Skin epidermis (tissue), 12 donors: ENCODE measurements at regions not wholly inside any gene's neighbourhood (a gene's known extent, or its start where the extent isn't known, plus 50 kb on each side); places are given as distances from the start of the nearest gene placed in this dataset.
"Not testable (repeated sequence)": the region's sequence is repeated elsewhere in the genome, so short reads cannot be mapped to it uniquely, and the experiment has no call there.

Source experiments
- H3K27ac ChIP-seq, 21 experiments: fragments of 200-600 bp; sonication (generic) in 11 of 21; one replicate each; pipeline ENCODE4 v1.5.0; 2020; ENCODE audit warnings: mild to moderate bottlenecking in 3 of 21, inconsistent platforms in 2 of 21, moderate library complexity in 2 of 21
- H3K4me3 ChIP-seq, 7 experiments: fragments of 200-600 bp; sonication (generic) in 2 of 7; one replicate each; pipeline ENCODE4 v1.5.0; 2020; ENCODE audit warnings: inconsistent platforms in 2 of 7, mild to moderate bottlenecking in 2 of 7, moderate library complexity in 1 of 7

GRCh38 chr17:14545156-14545906 lies 244.4 kb downstream of the HS3ST3B1 start:
- Histone ChIP-seq H3K4me3 (no peak overlapping the region), H3K27ac (no peak overlapping the region)

GRCh38 chr17:14541714-14542113 lies 240.8 kb downstream of the HS3ST3B1 start:
- no peak overlapping the region for H3K27ac ChIP-seq
- no peak overlapping the region for H3K4me3 ChIP-seq

DNA sequence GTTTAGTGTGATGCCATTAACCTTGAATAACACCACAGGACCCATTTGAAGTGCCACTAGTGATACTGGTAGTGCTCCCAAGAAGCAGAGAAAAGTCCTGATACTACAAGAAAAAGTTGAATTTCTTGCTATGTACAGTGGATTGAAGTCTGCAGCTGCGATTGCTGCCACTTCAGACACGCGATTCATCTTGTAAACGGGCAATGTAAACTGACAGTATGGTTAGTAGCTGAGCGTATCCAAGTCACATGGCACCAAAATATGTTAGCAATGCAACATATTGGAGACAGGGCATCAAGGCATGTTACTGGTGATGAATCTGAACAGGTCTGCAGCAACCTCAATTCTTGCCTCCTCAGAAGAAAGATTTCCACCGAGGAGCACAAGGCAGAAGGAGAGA lies 238.9 kb downstream of the HS3ST3B1 start:
- Histone ChIP-seq H3K27ac (no peak overlapping the region), H3K4me3 (no peak overlapping the region)

DNA sequence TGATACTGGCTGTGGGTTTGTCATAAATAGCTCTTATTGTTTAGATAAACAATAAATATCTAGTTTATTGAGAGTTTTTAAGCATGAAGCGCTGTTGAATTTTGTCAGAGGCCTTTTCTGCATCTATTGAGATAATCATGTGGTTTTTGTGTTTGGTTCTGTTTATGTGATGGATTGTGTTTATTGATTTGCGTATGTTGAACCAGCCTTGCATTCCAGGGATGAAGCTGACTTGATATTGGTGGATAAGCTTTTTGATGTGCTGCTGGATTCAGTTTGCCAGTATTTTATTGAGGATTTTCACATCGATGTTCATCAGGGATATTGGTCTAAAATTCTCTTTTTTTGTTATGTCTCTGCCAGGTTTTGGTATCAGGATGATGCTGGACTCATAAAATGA lies 231.4 kb downstream of the HS3ST3B1 start:
- not testable (repeated sequence) for H3K4me3 ChIP-seq, H3K27ac ChIP-seq

DNA sequence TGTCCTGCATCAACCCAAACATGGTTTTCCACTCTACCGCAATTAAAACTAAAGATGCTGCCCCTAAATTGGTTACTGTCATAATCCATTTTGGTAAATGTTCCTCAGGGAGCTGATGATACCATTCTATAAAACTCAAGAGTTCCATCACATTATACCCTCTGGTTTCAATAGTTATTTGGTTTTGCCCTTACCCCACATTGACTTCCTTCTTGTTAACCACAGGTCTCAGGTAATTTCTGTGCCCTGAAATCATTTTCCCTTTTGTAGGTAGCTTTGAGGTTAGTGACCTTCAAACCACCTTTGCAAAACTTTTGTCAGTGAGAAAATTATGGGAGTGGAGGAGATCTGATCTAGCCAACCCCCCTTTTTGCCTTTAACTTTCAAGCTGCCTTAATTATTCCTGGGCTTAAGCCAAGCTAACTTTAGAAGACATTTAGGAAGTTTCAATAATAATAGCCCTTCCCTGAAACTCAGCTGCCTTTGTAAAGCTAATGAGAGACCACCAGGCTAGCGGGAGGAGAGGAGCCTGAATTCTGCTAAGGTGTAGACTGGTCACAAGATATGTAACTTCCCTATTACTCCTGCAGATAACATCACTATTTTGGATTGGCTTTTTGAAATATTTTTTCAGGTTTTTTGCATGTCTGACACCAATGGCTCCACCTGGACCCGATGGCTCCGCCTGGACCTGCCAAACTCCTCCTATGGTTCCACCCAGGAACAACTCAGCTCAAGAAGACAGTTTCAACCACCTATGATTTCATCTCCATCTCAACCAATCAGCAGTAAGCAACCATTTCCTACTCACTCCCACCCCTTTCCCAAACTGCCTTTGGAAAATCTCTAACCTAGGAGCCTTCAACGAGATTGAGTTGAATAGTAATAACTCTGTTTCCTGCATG lies 224.9 kb downstream of the HS3ST3B1 start:
- H3K4me3 ChIP-seq = no peak overlapping the region
- H3K27ac ChIP-seq = no peak overlapping the region

- Histone ChIP-seq H3K27ac (no peak overlapping the region), H3K4me3 (no peak overlapping the region)
Observed at GRCh38 chr17:14522795-14523387, 222.0 kb downstream of the HS3ST3B1 start.

DNA sequence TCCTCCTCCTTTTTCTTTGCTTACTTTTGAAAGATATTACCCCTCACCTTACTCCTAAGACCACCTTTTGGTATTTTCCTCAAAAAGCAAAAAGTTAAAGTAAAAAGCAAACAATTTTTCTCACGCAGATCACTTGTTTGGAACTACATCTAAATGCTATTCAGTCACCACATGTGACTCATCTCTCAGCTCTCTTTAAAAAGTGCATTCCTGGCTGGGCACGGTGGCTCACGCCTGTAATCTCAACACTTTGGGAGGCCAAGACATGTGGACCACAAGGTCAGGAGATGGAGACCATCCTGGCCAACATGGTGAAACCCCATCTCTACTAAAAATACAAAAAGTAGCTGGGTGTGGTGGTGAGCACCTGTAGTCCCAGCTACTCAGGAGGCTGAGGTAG lies 218.0 kb downstream of the HS3ST3B1 start:
- not testable (repeated sequence) for H3K27ac ChIP-seq, H3K4me3 ChIP-seq

DNA sequence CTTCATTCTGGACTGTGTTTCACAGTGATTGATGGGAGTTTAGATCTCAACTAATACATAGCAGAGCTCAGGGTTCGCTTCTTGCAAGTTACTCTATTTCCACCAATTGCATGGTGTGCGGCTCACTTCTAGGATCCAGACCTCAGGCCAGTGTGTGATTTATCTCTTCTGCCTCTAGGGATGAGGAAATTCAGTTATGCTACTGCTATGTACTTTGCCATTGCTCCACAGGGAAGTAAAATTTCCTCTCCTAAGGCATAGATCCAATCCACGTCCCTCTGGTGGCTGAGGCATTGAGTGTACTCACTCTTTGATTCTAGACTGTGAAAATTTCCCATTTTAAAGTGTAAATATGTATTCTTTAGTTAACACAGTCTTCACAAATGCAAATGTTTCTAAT lies 214.1 kb downstream of the HS3ST3B1 start:
- H3K4me3 ChIP-seq = no peak overlapping the region
- no peak overlapping the region for H3K27ac ChIP-seq

DNA sequence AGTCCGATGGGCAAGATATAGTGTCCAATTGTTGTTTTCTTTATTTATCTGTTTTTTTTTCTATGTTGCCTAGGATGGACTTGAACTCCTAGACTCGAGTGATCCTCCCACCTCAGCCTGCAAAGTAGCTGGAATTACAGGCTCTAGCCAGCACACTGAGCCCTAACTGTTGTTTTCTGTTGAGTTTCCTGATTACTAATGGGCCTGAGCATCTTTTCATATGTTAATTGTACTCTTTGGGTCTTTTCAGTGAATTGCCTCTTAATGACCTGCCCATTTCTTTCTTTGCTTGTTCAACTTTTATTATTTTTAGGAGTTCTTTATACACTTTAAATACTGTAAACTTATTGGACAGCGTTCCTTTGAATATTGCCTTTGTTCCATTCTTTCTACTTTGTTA lies 213.0 kb downstream of the HS3ST3B1 start:
- Histone ChIP-seq H3K27ac (no peak overlapping the region), H3K4me3 (no peak overlapping the region)

- no peak overlapping the region for H3K27ac ChIP-seq
- H3K4me3 ChIP-seq = no peak overlapping the region
Observed at GRCh38 chr17:14510136-14510535, 209.3 kb downstream of the HS3ST3B1 start.

DNA sequence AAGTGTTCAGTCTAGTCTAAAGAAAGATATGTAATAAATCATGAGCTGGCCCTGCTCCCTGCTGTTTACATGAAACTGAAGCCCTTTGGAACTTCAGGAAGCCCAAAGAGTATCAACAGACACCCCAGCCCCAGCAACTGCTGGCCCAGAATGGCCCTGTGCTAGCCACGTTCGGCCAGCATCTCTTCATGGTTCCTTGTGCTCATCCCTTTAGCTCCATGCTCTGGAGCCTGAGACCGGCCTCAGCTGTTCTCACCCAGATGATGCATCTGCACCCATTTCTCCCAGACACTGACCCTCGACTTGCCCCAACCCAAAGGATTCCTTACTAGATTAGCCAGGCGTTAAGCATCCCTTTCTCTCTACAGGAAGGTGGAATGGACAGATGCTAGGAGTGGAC lies 207.3 kb downstream of the HS3ST3B1 start:
- no peak overlapping the region for H3K27ac ChIP-seq
- H3K4me3 ChIP-seq = no peak overlapping the region

DNA sequence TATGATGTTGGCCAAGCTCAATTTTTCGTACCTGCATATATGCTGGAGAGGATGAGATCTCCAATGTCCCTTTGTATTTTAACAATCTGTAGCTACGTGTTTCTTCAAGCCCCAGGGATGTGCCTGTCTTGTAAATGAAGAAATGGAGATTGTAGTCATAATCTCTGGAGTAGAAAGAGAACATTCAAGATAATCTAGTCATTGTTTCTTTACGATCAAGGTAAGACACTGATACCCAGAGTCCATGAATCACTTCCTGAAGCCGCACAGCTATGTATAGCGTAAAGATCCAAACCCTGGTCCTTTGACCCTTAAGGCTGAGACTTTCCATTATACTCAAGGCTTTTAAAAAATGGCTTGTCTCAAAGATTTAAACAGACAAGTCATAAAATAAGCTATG lies 205.5 kb downstream of the HS3ST3B1 start:
- Histone ChIP-seq H3K4me3 (no peak overlapping the region), H3K27ac (no peak overlapping the region)

DNA sequence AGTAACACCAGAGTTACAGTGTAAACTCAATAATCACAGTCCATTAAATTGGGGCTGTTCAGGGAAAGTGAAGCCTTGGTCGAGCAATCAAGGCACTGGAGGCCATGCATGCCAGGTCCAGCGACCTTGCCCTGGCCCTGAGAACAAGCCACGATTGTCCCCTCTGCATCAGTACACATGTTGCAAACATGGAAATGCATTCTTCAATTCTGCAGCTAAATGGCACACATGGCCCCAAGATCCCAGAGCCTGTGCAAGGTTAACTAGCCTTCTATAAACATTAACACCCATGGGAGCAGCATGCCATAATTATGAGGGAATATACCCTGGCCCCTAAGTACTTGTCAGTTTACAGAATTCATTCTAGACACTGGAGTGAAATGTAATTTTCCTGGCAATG lies 204.7 kb downstream of the HS3ST3B1 start:
- H3K4me3 ChIP-seq = no peak overlapping the region
- H3K27ac ChIP-seq = no peak overlapping the region

DNA sequence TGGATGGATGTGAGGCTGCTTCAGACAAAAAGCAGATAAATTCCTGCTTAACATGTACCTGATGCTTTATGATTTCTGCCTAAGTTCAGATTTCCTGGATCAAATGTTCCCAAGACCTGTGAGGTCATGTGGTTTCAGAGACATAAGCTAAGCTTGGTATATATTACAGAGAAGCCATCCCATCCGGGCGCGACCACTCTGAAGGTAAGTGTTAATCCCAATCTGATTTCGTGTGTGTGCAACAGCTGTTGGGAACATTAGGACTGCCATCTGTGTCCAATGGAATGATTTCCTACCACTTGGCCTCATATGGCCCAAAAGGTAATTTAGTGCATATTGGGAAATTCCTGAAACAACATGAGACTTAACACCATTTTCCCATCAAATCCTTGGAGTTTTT lies 199.1 kb downstream of the HS3ST3B1 start:
- H3K4me3 ChIP-seq = no peak overlapping the region
- no peak overlapping the region for H3K27ac ChIP-seq

GRCh38 chr17:14498812-14499211 lies 197.9 kb downstream of the HS3ST3B1 start:
- H3K27ac ChIP-seq = no peak overlapping the region
- H3K4me3 ChIP-seq = no peak overlapping the region

DNA sequence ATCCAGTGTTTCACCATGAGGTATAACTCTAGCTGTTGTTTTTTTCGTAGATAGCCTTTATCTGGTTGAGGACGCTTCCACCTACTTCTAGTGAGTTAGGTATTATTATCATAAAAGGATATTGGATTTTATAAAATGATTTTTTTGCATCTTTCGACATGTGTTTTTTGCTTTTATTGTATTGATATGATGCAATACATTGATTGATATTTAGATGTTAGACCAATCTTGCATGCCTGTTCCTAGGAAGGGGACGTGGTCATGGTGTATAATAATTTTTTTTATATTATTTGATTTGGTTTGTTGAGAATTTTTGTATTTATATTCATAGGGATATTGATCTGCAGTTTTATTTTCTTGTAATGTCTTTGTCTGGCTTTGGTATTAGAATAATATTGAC lies 193.3 kb downstream of the HS3ST3B1 start:
- no peak overlapping the region for H3K27ac ChIP-seq

DNA sequence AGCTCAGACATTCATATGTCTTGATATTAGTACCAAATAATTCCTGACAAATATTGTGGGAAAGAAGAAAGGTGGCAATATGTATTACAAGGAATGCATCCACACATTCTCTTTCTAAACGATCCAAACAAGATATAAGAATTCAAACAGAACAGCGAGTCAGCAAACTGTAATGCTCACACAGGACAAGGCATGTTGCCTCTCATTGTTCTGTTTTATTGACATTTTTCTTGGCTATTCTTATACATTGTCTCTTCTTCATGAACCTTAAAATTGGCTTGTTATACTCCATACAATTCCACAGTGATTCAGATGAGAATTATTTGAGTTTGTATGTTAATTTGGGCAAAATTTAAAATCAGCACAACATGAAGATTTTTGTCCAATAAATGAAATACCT lies 189.1 kb downstream of the HS3ST3B1 start:
- Histone ChIP-seq H3K27ac (no peak overlapping the region), H3K4me3 (no peak overlapping the region)

More for the DNA sequence above, 193.3 kb downstream of the HS3ST3B1 start:
- no peak overlapping the region for H3K4me3 ChIP-seq

DNA sequence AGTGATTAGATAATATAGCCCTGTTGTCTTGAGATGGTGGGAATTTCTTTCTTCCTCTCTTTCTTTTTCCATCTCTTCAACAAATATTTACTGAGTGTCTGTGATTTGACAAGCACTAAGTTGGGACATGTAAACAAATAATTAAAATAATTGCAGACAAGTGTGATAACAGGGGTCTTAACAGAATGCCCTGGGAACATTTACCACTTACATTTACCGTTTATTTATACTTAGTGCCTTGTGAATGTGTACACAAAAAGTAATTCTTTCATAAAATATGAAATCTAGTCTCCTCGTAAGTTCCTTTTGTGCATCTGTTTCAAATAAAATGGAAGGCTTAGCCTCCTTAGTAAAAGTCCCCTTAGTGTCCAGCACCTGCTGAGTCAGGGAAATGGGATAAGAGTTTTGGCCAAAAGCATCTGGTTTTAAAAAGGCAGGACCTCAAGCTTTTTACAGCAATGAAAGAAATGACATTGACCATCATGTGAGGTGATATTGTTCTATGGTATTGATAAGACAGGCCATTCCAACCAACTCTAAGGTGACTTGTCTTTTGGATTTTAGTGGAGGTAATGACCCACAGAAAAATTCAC lies 188.2 kb downstream of the HS3ST3B1 start:
- no peak overlapping the region for H3K27ac ChIP-seq
- no peak overlapping the region for H3K4me3 ChIP-seq

GRCh38 chr17:14487068-14487467 lies 186.2 kb downstream of the HS3ST3B1 start:
- Histone ChIP-seq H3K4me3 (no peak overlapping the region), H3K27ac (no peak overlapping the region)

DNA sequence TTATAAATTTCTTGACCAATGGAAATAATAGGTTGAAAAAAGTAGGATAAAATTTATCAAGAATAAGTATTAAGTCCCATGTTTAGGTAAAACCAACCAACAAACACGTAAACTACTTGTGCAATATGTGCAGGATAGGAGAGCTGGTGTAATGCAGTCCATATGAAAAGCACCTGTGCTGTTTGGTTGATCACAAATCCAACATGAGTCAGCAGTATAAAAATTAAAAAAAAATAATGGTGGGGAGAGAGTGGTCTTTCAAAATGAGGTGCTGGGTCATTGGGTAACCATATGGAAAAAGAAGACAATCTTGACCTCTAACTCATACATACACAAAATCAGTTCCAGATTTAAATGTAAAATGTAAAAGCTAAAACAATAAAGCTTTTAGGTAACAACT lies 181.8 kb downstream of the HS3ST3B1 start:
- H3K27ac ChIP-seq = no peak overlapping the region

More for the DNA sequence above, 181.8 kb downstream of the HS3ST3B1 start:
- H3K4me3 ChIP-seq = no peak overlapping the region
